B cell (primary cell): ENCODE measurements at regions not wholly inside any gene's neighbourhood (a gene's known extent, or its start where the extent isn't known, plus 50 kb on each side); places are given as distances from the start of the nearest gene placed in this dataset.

Experiments
- EZH2 ChIP-seq: IDR thresholded peaks from 2 replicates; pipeline ENCODE4 v1.6.1; 2012; ENCODE audit warnings: borderline replicate concordance, low read depth, mild to moderate bottlenecking, moderate library complexity, low read length; ENCODE audit not compliant: insufficient read depth, poor library complexity, severe bottlenecking
- TF ChIP-seq, protein P1 (sequence below): fragments of 200-600 bp; IDR thresholded peaks from one replicate; pipeline ENCODE4 v1.8.0; 2022; ENCODE audit warnings: antibody characterized with exemption, mild to moderate bottlenecking

DNA sequence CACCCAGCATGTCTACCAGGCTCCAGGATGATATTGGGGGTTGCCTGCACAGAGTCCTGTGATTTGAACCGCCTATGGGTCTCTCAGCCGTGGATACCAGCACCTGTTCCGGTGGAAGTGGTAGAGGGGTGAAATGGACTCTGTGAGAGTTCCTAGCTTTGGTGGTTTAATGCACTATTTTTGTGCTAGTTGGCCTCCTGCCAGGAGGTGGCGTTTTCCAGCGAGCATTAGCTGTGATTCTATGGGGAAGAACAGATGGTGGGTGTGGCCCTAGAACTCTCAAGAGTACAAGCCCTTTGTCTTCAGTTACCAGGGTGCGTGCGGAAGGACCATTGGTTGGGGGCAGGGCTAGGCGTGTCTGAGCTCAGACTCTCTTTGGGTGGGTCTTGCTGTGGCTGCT, 316.9 kb upstream of the AMOT start:
- TF ChIP-seq, protein P1, sequence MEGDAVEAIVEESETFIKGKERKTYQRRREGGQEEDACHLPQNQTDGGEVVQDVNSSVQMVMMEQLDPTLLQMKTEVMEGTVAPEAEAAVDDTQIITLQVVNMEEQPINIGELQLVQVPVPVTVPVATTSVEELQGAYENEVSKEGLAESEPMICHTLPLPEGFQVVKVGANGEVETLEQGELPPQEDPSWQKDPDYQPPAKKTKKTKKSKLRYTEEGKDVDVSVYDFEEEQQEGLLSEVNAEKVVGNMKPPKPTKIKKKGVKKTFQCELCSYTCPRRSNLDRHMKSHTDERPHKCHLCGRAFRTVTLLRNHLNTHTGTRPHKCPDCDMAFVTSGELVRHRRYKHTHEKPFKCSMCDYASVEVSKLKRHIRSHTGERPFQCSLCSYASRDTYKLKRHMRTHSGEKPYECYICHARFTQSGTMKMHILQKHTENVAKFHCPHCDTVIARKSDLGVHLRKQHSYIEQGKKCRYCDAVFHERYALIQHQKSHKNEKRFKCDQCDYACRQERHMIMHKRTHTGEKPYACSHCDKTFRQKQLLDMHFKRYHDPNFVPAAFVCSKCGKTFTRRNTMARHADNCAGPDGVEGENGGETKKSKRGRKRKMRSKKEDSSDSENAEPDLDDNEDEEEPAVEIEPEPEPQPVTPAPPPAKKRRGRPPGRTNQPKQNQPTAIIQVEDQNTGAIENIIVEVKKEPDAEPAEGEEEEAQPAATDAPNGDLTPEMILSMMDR: no peak
- no peak for TF ChIP-seq EZH2
